Natural killer cell (primary cell): ENCODE measurements at regions not wholly inside any gene's neighbourhood (a gene's known extent, or its start where the extent isn't known, plus 50 kb on each side); places are given as distances from the start of the nearest gene placed in this dataset.
"Not testable (repeated sequence)": the region's sequence is repeated elsewhere in the genome, so short reads cannot be mapped to it uniquely, and the experiment has no call there.

Source experiments
- ATAC-seq, 3 donors: fragments of 150-1000 bp in 2 of 3; fragments of 200-7000 bp in 1 of 3; cut with Tn5 transposase; 1 replicate in 1 of 3; 2 replicates in 2 of 3; pipeline ENCODE4 v1.10.0; 2021; ENCODE audit warnings: mild to moderate bottlenecking in 2 of 3, moderate library complexity in 2 of 3
- DNase-seq, 2 donors: peaks; one replicate each; pipeline versions ENCODE4 v3.0.0 to v3.0.0-alpha.2; 2013 to 2021; ENCODE audit warnings: mixed read lengths in 1 of 2
- H3K27ac ChIP-seq: one replicate; pipeline ENCODE4 v1.5.1; 2013; ENCODE audit warnings: mild to moderate bottlenecking, low read length
- H3K27me3 ChIP-seq: one replicate; pipeline ENCODE4 v1.6.1; 2013; ENCODE audit warnings: low read length; ENCODE audit not compliant: control insufficient read depth, insufficient read depth
- H3K36me3 ChIP-seq: one replicate; pipeline ENCODE4 v1.6.1; 2013; ENCODE audit warnings: low read length; ENCODE audit not compliant: control insufficient read depth, insufficient read depth
- H3K4me1 ChIP-seq: one replicate; pipeline ENCODE4 v1.6.1; 2013; ENCODE audit warnings: low read length; ENCODE audit not compliant: control insufficient read depth, insufficient read depth
- H3K4me3 ChIP-seq: one replicate; pipeline ENCODE4 v1.5.1; 2013; ENCODE audit warnings: low read length
- H3K9me3 ChIP-seq: one replicate; pipeline ENCODE4 v1.6.1; 2013; ENCODE audit warnings: low read length; ENCODE audit not compliant: control insufficient read depth, insufficient read depth
- H3K27ac Mint-ChIP-seq, 2 donors: one replicate each; pipeline ENCODE4 v1.8.0; 2022; ENCODE audit warnings: mild to moderate bottlenecking in 2 of 2, mixed read lengths in 2 of 2, moderate library complexity in 1 of 2
- H3K27me3 Mint-ChIP-seq, 2 donors: one replicate each; pipeline ENCODE4 v1.8.0; 2022; ENCODE audit warnings: low read depth in 2 of 2, mixed read lengths in 2 of 2
- H3K36me3 Mint-ChIP-seq: one replicate; pipeline ENCODE4 v1.8.0; 2022; ENCODE audit warnings: mixed read lengths
- H3K4me1 Mint-ChIP-seq, 2 donors: one replicate each; pipeline ENCODE4 v1.8.0; 2022; ENCODE audit warnings: mixed read lengths in 2 of 2
- H3K4me3 Mint-ChIP-seq: one replicate; pipeline ENCODE4 v1.8.0; 2022; ENCODE audit warnings: mild to moderate bottlenecking, moderate library complexity, mixed read lengths
- H3K9me3 Mint-ChIP-seq, 2 donors: one replicate each; pipeline ENCODE4 v1.8.0; 2022; ENCODE audit warnings: mixed read lengths in 2 of 2
- WGBS: methylation state at CpG from one replicate; pipeline ENCODE4 v1.1.7; 2013; ENCODE audit warnings: missing lambda C conversion rate; ENCODE audit not compliant: insufficient coverage; 5-methylcytosine and 5-hydroxymethylcytosine counted together
- intact Hi-C: fragments of 100-400 bp; cut with micrococcal nuclease; formaldehyde crosslinking; loops from one replicate; pipeline ENCODE4 v1.14.2; 2022
- TF ChIP-seq, protein P1 (sequence below): fragments of 200-600 bp; IDR thresholded peaks from one replicate; pipeline ENCODE4 v1.8.0; 2022; ENCODE audit warnings: antibody characterized with exemption

- Mint-ChIP-seq H3K27me3 (no peaks in the 10 kb centered on the region), H3K27ac (no peak overlapping the region), H3K4me1 (no peaks in the 10 kb centered on the region), H3K36me3 (no peaks in the 10 kb centered on the region), H3K9me3 (peaks cover 13 to 23% of the 10 kb centered on the region in 2 donors), H3K4me3 (no peak overlapping the region)
- ATAC-seq (no peak), DNase-seq (no peak)
- Histone ChIP-seq H3K27me3 (no peaks in the 10 kb centered on the region), H3K4me3 (no peak overlapping the region), H3K9me3 (no peaks in the 10 kb centered on the region), H3K36me3 (no peaks in the 10 kb centered on the region), H3K27ac (no peak overlapping the region), H3K4me1 (no peaks in the 10 kb centered on the region)
- TF ChIP-seq, protein P1, sequence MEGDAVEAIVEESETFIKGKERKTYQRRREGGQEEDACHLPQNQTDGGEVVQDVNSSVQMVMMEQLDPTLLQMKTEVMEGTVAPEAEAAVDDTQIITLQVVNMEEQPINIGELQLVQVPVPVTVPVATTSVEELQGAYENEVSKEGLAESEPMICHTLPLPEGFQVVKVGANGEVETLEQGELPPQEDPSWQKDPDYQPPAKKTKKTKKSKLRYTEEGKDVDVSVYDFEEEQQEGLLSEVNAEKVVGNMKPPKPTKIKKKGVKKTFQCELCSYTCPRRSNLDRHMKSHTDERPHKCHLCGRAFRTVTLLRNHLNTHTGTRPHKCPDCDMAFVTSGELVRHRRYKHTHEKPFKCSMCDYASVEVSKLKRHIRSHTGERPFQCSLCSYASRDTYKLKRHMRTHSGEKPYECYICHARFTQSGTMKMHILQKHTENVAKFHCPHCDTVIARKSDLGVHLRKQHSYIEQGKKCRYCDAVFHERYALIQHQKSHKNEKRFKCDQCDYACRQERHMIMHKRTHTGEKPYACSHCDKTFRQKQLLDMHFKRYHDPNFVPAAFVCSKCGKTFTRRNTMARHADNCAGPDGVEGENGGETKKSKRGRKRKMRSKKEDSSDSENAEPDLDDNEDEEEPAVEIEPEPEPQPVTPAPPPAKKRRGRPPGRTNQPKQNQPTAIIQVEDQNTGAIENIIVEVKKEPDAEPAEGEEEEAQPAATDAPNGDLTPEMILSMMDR = no peak
- intact Hi-C loops = no loop called here
Measured at GRCh38 chr12:88816201-88816600, 235.9 kb upstream of the KITLG start.

GRCh38 chr12:88814779-88815178, 234.5 kb upstream of the KITLG start:
- H3K27ac ChIP-seq = no peak overlapping the region
- H3K27ac Mint-ChIP-seq = no peak overlapping the region
- H3K27me3 ChIP-seq = no peaks in the 10 kb centered on the region
- 90% methylated on average over 4 of the region's 5 CpGs for WGBS
- H3K36me3 ChIP-seq = no peaks in the 10 kb centered on the region
- no peaks in the 10 kb centered on the region for H3K4me1 ChIP-seq
- ATAC-seq (no peak), DNase-seq (no peak)
- intact Hi-C loops = no loop called here
- H3K4me3 ChIP-seq = no peak overlapping the region
- H3K27me3 Mint-ChIP-seq = no peaks in the 10 kb centered on the region
- H3K9me3 ChIP-seq = no peaks in the 10 kb centered on the region
- TF ChIP-seq, protein P1 = no peak
- H3K4me1 Mint-ChIP-seq = no peaks in the 10 kb centered on the region
- H3K36me3 Mint-ChIP-seq = no peaks in the 10 kb centered on the region
- peaks cover 13 to 19% of the 10 kb centered on the region in 2 donors for H3K9me3 Mint-ChIP-seq
- no peak overlapping the region for H3K4me3 Mint-ChIP-seq

- Histone ChIP-seq H3K9me3 (no peaks in the 10 kb centered on the region), H3K27ac (no peak overlapping the region), H3K36me3 (no peaks in the 10 kb centered on the region), H3K4me3 (no peak overlapping the region), H3K4me1 (no peaks in the 10 kb centered on the region), H3K27me3 (no peaks in the 10 kb centered on the region)
- Mint-ChIP-seq H3K4me3 (no peak overlapping the region), H3K27ac (no peak overlapping the region), H3K4me1 (no peaks in the 10 kb centered on the region), H3K27me3 (no peaks in the 10 kb centered on the region), H3K9me3 (peaks cover 9 to 16% of the 10 kb centered on the region in 2 donors), H3K36me3 (no peaks in the 10 kb centered on the region)
- WGBS = no CpG with 5 or more reads among the region's 1 CpG
- DNase-seq (no peak), ATAC-seq (no peak)
- intact Hi-C loops = no loop called here
- TF ChIP-seq, protein P1 = no peak
Measured at GRCh38 chr12:88812610-88813009, 232.3 kb upstream of the KITLG start.

- ATAC-seq (no peak), DNase-seq (no peak)
- no peak overlapping the region for H3K27ac ChIP-seq
- no peaks in the 10 kb centered on the region for H3K27me3 ChIP-seq
- TF ChIP-seq, protein P1 = no peak
- H3K4me1 ChIP-seq = no peaks in the 10 kb centered on the region
- Mint-ChIP-seq H3K4me3 (no peak overlapping the region), H3K36me3 (no peaks in the 10 kb centered on the region), H3K27ac (no peak overlapping the region), H3K9me3 (peaks cover 9 to 13% of the 10 kb centered on the region in 2 donors), H3K27me3 (no peaks in the 10 kb centered on the region), H3K4me1 (no peaks in the 10 kb centered on the region)
- H3K9me3 ChIP-seq = no peaks in the 10 kb centered on the region
- intact Hi-C loops = no loop called here
- H3K4me3 ChIP-seq = no peak overlapping the region
- WGBS = 100% methylated on average over 1 of the region's 1 CpG
- no peaks in the 10 kb centered on the region for H3K36me3 ChIP-seq
Measured at GRCh38 chr12:88810806-88811205, 230.5 kb upstream of the KITLG start.

DNA sequence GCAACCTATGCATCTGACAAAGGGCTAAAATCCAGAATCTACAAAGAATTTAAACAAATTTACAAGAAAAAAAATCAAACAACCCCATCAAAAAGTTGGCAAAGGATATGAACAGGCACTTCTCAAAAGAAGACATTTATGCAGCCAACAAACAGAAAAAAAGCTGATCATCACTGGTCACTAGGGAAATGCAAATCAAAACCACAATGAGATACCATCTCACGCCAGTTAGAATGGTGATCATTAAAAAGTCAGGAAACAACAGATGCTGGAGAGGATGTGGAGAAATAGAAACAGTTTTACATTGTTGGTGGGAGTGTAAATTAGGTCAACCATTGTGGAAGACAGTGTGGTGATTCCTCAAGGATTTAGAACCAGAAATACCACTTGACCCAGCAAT, 229.6 kb upstream of the KITLG start:
- 20% methylated on average over 1 of the region's 1 CpG for WGBS
- H3K27ac ChIP-seq, H3K27me3 Mint-ChIP-seq, DNase-seq, H3K4me1 ChIP-seq, H3K36me3 ChIP-seq, ATAC-seq, H3K36me3 Mint-ChIP-seq, H3K4me3 Mint-ChIP-seq, H3K4me1 Mint-ChIP-seq, H3K4me3 ChIP-seq, H3K27me3 ChIP-seq, H3K9me3 ChIP-seq, H3K27ac Mint-ChIP-seq, intact Hi-C loops: not testable (repeated sequence)
- peaks cover 7 to 13% of the 10 kb centered on the region in 2 donors for H3K9me3 Mint-ChIP-seq
